GM18858 (cell line): ENCODE measurements at regions not wholly inside any gene's neighbourhood (a gene's known extent, or its start where the extent isn't known, plus 50 kb on each side); places are given as distances from the start of the nearest gene placed in this dataset.
"Not testable (repeated sequence)": the region's sequence is repeated elsewhere in the genome, so short reads cannot be mapped to it uniquely, and the experiment has no call there.

ENCODE experiments used
- ATAC-seq: cut with Tn5 transposase; IDR thresholded peaks from one replicate; pipeline ENCODE4 v1.9.1; 2021; ENCODE audit not compliant: unreplicated experiment

DNA sequence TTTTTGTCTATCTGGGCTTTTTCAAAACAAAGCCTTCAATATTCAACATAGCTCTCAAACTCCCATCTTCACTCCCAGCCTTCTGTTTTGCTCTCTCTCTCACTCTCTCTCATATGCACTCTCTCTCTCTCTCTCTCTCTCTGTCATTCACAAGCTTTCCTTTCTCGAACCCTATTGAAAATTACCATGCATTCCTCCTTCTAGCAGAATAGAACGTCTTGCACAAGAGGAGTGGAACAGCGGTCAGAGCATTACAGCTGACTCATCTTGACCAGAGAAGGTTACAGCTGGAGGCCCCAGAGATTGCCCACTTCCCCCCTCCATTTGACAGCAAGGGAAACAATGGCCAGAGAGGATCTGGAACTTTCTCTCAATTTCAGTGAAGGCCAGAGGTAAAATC, 51.0 kb upstream of the LIFR start:
- no peak for ATAC-seq

DNA sequence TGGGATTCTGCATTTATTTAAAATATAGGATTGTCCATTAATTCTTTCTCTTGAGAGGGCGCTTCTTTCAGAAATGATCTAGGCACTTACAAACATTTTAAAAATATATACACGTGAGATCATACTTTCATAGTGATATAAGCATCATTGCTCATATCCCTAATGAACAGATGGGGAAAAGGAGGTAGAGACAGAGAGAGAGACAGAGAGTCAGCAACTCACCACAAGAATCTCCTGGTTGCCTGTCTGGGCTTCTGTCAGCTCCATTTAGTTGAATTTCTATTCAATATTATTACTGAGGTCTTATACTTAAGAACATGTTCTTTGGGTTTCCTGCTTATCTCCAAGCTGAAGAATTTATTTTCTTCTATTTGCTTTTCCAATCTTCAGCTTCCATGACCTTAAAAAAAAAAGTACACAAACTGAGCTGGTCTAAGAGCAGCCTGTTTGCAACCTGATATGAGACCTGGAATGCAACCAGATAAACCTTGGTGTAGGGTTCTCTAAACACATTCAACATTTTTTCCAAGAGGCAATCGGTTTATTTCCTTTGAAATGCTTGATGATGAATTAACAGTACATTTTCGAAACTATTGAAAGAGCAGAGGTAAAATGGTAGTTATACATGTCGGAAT, 51.6 kb upstream of the LIFR start:
- no peak for ATAC-seq

DNA sequence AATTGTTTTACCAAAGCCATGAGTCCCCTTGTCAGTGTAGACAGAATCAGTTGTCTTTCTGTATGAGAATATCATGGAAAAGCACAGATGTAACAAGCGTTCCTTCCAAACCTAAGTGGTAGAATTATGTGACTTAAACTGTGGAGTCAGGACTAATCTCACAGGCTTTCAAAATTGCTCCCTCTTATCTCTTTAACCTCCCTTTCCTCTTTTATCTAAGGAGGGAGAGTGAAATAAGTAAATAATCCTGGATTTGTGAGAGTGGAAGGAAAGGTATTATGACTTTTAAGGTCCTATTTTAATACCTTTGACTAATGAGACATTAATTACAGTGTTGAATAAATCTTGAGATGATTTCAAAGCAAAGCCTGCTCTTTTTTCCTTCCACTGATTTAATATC, 52.4 kb upstream of the LIFR start:
- ATAC-seq, result no peak

DNA sequence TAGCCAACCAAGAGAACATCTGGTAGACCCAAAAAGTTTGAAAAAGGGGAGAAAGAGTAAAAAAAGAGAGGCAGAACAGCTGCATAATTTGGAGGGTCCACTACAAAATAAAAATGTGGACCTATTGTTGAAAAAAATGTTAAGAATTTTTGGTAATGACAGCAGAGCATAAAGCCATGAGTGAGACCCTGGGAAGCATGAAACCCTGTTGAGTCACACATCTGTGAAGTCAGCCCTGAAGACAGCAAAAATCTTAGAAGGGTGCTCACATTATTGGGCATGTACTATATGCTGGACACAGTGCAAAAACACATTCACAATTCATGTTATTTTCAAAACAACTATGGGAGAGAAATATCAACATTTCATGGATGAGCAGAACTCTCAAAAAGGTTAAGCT, 56.4 kb upstream of the LIFR start:
- no peak for ATAC-seq

DNA sequence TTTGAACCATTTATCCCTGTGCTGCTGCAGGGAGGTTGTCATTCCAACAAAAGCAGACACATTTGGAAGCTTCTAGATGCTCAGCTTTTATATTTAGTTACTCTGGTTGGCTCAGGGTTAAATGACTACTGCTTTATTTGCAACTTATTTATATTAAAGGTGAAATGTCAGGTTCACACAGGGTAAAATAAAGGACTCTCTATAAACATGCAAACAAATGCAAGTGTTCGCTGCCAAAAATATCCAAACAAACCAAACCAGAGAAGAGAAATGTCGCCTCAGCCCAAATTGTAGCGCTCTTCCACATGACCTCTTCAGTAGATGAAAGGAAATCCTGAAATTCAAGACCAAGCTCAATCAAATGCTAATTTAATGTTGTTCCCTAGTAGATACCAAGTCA, 57.0 kb upstream of the LIFR start:
- ATAC-seq, result no peak

DNA sequence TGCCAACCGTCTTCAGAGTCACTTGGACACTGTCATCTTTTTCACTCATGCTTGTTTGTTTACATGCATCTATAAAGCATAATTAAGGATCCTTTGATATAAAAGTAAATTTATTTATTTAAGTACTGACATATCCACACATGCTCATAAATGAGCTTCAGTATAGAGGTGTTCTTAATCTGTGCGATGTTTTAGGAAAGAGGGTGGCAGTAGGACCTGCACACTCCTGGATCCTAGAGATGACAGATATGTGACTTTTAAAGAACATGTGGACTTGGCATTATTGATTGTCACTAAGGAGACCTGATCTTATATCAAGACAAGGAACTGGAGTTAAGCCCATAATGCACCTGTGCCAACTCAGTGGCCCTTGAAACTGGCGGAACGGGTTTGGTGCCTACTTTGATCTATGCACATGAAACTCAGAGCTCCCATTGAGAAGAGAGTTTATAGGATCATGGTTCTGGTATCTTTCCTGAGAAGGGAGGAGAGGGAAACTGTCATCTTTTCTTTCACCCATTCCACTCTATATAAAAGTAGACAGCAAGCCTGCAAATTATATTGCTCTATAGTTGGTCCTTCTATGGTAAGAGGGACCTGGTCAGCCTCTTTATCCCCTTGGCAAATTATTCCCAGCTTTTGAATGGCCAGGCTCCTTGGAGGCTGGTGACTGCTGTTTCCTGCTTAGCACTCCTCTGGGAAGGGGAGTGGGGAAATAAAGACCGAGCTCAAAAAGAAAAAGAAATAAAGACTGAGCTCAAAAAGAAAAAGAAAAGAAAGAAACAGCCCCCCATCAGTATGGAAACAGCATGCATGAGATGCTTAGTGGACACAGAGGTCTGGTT, 57.8 kb upstream of the LIFR start:
- ATAC-seq, result no peak

DNA sequence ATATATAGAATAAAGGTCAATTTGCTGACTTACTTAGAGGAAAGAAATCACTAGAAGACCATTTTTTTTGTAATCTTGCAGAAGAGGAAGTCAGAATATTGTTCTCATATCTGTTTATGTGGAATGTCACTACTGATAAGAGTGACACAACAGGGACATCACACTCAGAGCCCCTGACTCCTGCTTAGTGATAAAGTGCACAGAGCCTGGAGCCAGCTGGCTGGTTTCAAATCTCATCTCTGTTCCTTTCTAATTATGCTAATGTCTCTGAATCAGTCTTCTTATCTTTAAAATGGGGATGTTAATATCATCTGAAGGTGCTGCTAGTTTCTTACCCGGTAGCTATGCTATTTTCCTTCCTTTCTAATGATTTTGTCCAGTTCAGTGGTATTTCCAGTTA, 58.6 kb upstream of the LIFR start:
- ATAC-seq, result no peak

DNA sequence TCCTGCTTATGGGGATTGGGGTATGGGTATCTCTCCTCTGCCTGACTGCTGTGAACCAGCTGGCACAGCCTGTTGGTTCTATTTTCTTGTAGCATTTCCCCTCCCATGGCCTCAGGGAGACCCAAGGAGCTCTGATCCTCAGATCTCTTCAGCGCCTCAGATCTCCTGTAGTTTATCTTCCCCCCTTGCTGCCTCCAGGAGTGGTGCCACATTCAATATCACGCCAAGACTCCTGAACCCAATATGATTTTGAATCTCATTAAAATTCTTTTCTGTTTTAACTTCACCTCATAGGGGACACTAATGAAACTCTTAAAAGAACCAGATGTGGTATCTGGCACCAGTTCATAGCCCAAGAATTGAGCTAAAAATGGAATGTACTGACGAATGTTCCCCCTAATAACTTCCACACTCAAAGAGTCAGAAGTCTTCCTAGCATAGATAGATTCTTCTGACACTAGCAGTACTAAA, 59.6 kb upstream of the LIFR start:
- ATAC-seq, result no peak

DNA sequence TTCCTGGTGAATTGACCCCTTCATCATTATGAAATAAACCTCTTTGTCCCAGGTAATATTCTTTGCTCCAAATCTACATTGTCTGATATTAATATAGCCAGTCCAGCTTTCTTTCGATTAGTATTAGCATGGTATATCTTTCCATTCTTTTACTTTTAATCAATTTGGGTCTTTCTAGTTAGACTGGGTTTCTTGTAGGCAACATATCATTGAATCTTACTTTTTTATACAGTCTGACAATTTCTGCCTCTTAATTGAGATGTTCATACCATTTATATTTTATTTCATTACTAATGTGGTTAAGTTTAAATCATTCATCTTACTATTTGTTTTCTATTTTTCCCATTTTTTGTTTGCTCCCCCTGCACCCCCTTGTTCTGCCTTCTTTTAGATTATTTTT, 61.7 kb upstream of the LIFR start:
- no peak for ATAC-seq

DNA sequence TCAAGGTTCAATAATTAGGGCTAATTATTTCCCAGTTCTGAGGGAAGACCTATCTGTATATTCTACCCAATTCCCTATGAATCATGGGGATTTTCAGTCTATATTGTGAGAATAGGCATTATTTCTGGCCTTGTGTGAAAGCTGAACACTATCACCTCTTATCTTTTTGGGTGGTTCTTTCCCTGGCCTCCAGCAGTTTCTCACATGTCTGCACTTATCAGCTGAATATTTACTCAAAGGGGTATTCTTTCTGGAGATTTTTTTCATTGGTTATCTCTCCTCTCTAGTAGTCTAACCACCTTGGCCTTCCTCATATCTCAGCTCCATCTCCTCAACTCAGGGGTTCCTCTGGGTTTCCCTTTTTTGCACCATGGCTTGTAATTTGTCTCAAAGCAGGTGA, 64.9 kb upstream of the LIFR start:
- no peak for ATAC-seq

DNA sequence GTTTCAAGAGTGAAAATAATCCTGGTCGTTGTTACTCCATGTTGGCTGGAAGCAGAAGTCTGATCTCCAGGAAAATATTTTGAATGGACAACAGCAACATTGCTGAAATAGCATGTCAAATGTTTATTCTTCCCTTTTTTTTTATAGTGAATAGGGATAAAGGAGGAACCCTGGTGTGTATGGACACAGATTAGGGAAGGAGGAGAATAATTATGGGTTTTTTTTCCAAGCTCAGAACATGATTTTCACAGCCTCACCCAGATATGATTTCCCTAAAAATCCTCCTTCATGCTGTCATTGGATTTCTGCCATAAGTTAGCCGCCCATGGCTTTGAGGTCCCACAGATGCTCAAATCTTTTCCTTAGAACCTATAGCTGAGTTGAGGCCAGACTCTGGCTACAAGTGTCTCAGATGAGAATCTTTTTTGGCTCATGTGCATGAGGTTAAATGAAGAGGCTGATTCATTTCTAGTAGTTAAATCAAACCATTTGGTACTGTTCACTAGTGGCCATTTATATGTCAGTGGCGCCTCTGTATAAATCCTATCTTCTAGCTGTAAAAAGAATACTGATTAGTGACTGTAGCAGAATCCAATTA, 65.5 kb upstream of the LIFR start:
- ATAC-seq, result no peak

DNA sequence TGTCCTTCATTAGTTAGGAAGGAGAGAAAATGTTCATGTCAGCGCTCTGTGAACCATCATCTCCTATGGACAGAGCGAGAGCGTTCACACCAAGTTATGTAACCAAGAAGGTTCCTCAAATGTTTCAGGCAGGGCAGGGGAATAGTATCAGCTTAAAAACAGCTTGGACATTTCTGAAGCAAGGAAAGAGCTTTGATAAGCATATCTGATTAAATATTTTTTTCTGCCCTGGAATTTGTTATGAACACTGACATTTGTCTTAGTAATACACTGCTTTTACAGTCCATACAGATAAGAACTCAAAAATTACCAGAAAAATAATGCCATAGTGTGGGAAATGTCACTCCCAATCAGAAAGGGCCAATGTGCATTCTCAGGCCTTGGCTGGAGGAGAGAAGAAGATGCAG, 66.3 kb upstream of the LIFR start:
- ATAC-seq, result no peak

DNA sequence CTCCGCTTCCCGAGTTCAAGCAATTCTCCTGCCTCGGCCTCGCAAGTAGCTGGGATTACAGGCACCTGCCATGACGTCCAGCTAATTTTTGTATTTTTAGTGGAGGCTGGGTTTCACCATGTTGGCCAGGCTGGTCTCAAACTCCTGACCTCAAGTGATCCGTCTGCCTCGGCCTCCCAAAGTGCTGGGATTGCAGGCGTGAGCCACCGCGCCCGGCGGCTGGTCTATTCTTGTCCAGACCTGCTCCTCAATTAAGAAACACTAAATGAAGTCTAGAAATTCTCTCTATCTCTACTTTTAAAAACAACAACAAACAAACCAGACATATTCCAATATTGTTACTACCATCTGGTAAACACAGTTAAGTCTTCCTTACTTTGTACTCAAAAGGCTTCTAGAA, 68.1 kb upstream of the LIFR start:
- ATAC-seq, result not testable (repeated sequence)

DNA sequence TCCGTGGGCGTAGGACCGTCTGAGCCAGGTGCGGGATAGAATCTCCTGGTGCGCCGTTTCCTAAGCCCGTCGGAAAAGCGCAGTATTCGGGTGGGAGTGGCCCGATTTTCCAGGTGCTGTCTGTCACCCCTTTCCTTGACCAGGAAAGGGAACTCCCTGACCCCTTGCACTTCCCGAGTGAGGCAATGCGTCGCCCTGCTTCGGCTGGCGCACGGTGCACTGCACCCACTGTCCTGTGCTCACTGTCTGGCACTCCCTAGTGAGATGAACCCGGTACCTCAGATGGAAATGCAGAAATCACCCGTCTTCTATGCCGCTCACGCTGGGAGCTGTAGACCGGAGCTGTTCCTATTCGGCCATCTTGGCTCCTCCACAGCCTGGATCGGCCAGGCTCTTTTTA, 74.9 kb upstream of the LIFR start:
- ATAC-seq, result not testable (repeated sequence)

DNA sequence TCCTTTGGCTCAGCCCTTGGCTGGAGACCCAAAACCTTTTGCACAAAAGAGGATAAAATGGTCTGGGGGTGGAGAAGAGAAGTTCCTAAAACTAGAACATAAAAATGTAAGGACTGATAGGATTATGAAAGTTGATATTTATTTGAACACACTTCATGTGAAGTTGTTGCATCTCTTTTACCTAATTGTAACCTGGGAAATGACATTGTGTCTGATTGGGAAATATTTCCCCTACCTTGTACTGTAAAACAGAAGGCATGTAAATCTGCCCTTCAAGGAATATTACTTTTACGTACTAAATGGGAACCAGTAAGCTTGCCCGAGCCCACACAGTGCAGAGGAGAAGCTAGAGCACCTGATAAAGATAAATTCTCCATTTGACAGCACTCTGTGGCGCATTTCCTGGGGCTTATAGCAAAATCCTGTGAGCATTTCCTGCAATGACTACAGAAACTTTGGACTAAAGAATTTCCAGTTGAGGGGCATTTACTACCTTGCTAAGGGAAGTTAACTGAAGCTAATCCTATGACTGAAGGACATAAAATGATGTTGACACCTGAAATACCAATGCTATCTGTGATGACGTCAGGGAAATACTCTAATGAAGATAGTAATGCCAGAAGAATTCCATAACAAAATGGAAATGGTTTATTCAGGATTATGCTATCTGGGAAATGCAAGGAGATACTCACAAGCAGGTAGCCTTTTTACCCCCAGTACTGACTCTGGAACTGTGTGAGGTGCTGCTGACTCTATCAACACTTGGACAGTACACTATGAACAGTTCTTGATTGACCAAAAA, 78.3 kb upstream of the LIFR start:
- no peak for ATAC-seq

DNA sequence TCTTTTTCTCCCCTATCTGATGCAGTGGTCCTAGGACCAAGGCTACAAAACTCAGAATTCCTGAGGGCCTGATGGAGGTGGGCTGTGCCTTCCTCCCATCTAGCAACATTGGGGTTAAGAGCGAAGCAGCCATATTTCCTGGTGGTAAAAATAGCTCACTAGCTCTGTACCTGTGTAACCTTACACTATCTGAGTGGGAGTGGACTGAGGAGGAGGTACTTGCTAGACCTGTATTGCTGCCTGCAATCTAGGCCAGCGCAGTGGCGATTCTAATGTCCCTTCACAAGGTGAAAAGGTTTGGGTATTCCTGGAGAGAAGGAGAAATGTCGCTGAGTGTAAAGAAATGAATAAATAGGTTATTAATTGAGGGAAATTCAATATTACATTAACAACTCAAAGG, 80.2 kb upstream of the LIFR start:
- ATAC-seq, result no peak

DNA sequence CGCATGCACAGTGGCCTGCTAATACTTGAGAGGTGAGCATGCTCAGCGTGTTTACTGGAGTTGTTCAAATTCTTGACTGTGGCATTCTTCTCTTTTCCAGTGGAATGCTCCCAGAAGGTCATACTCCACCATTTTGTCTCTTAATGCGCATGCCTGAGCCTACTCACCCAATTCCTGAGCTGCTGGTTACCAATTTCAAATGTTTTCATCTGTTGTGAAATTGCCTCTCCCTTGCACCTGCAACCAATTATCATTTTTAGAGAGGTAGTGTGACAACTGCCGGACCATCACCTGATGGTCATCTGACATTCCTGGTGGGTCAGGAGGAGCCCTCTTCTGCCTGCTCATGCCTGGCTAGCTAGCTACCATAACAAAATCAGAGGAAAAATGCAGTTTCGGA, 82.2 kb upstream of the LIFR start:
- no peak for ATAC-seq

DNA sequence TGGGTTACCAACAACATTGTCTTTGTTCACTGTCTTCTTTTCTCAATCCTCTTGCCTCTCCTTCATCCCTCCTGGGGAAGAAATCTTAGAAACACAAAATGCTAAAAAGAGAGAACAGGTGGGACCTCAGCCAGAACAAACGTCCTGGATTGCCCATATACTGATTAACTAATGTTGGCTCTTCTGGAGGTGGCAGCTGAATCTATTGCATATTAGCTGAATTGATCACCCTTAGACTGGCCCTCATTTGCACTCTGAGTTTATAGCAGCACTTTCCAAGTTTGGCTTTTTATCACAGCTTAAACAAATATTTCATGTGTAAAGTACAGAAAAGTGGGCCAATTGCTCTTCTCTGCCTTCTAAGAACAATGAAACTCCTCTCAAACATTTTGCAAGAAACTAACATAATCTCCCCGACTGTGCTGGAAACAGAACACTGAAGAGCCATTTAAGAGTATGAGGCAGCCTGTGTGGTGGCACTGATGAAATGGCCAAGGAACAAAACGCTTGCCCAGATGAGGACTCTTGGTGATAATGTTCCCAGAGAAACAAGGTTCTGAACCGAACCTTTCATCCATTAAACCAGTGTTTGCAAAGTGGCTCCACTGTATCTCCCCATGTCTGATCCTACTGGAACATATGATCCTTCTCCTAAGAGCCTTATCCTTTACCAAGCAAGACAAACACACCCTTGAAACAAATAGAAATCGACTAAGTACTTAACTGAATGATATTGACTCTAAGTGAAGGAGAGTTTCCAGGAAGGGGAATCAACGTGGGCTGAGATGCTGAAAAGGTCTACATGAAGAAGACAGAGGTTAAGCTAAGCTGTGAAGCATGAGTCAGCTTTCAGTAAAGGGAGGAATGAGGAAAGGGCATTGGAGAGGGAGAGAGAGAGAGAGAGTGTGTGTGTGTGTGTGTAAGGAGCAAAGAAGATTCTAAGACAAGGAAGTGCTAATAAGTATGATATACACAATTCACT, 83.2 kb upstream of the LIFR start:
- ATAC-seq, result no peak

DNA sequence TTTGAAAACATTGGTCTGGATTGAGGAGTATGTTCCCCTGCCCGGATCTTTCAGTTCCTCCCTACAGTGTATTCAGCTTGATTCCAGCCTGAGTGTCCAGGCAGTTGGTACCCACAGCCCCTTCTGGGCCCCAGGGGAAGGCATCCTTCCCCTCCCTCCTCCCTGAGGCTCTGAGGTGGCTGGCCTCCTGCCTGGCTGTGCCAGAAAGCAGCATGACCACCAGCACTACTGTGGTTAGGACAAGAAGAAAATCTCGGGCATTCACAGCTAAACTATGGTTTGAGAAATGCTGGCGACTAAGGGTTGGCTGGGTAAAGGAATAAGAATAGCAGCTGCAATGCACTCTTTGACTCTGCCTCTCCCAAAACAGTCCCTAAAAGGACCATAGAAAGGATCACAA, 84.6 kb upstream of the LIFR start:
- no peak for ATAC-seq

DNA sequence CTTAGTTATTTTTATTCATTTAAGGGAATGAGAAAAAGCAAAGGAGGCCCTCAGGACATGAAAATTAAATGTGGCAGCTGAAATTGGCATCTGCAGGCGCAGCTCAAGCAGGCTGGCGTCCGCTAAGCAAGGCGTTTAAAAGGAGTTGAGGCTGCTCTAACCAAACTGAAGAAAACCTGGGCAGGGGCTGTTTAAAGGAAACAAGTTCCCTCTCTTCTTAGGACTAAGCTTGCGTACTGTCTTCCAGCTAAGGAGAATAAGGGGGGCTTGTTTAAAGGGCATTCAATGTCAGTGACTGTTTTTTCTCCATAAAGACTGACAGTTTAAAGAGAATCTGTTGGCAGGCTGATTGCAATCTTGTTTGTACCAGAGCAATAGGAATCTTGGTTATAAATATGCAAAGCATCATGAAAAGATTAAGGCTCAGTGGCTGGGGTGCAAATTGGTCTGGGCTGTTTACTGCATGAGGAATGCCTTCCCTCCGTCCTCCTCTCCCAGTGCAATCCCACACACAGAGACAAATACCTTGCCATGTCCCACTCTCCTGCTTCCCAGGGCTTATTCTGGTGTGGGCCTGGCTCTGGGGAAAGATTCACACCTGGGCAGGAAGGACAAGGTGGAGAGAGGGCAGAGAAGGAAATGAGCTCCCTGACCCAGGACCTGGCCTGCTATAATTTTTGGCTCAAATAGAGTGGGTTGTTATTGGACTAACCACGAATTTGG, 85.9 kb upstream of the LIFR start:
- no peak for ATAC-seq
